ENCODE measurements at regions not wholly inside any gene's neighbourhood (a gene's known extent, or its start where the extent isn't known, plus 50 kb on each side); places are given as distances from the start of the nearest gene placed in this dataset.
"Not testable (repeated sequence)": the region's sequence is repeated elsewhere in the genome, so short reads cannot be mapped to it uniquely, and the experiment has no call there.

DNA sequence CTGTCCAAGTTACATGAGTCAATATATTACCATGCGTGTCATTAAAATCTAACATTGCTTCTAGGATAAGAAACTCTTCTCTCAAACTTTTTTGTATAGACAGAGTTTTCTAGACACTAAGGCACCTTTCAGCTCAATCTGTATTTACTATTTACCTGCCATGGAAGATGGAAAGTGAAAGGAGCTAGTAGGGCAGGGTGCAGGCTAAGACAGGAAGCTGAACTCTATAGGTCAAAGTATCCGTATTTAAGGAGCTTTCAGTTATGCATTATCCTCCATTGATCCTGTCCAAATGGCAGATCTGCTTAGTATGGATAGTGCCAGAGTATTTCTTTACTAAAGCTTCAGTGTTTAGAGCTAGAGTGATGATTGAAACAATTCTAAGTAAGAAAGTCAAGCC, 612.8 kb downstream of the IPMK start:
- Histone ChIP-seq H3K9me2 (replicated peaks; ENCODE audit: insufficient read depth, low read length) (no peaks in the 10 kb centered on the region), H3K79me2 (ENCODE audit: low read length) (no peaks in the 10 kb centered on the region), H2AFZ (ENCODE audit: low read length) (no peak overlapping the region), H3K4me2 (ENCODE audit: low read depth, low read length, poor library complexity, severe bottlenecking) (no peak overlapping the region), H3K9me3 (ENCODE audit: low read length) (no peaks in the 10 kb centered on the region), H3K27me3 (ENCODE audit: low read length) (no peaks in the 10 kb centered on the region), H3K9ac (ENCODE audit: low read length) (no peak overlapping the region), H3K4me3 (ENCODE audit: low read length) (no peak overlapping the region), H4K20me1 (ENCODE audit: insufficient read depth, low read depth, low read length) (no peaks in the 10 kb centered on the region), H3K4me1 (ENCODE audit: low read length) (no peaks in the 10 kb centered on the region), H3K36me3 (ENCODE audit: insufficient read depth, low read length) (no peaks in the 10 kb centered on the region), H3K27ac (ENCODE audit: low read length) (no peak overlapping the region)
- no peak for DNase-seq

DNA sequence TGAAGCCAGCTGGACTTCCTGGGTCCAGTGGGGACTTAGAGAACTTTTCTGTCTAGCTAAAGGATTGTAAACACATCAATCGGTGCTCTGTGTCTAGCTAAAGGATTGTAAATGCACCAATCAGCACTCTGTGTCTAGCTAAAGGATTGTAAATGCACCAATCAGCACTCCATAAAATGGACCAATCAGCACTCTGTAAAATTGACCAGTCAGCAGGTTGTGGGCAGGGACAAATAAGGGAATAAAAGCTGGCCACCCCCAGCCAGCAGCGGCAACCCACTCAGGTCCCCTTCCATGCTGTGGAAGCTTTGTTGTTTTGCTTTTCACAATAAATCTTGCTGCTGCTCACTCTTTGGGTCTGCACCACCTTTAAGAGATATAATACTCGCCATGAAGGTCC, 622.6 kb downstream of the IPMK start:
- H2AFZ ChIP-seq (ENCODE audit: low read length); H3K4me3 ChIP-seq (ENCODE audit: low read length); H3K4me2 ChIP-seq (ENCODE audit: low read depth, low read length, poor library complexity, severe bottlenecking); H3K9me3 ChIP-seq (ENCODE audit: low read length); H3K27me3 ChIP-seq (ENCODE audit: low read length); H3K4me1 ChIP-seq (ENCODE audit: low read length); DNase-seq; H3K79me2 ChIP-seq (ENCODE audit: low read length); H4K20me1 ChIP-seq (ENCODE audit: insufficient read depth, low read depth, low read length); H3K36me3 ChIP-seq (ENCODE audit: insufficient read depth, low read length); H3K9me2 ChIP-seq (replicated peaks; ENCODE audit: insufficient read depth, low read length); H3K9ac ChIP-seq (ENCODE audit: low read length); H3K27ac ChIP-seq (ENCODE audit: low read length): not testable (repeated sequence)

DNA sequence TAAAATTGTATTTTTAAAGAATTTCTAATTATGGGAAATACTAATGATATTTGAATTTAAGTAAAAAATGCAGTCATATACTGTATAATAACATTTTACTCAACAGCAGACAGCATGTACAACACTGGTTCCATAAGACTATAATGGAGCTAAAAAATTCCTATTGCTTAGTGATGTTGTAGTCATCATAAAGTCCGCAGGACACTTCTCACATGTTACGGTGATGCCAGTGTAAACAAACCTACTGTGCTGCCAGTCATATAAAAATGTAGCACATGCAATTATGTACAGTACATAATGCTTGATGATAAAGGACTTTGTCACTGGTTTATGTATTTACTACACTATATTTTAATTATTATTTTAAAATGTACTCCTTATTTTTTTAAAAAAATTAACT, 629.3 kb downstream of the IPMK start:
- no peaks in the 10 kb centered on the region for H4K20me1 ChIP-seq (ENCODE audit: insufficient read depth, low read depth, low read length)
- no peaks in the 10 kb centered on the region for H3K79me2 ChIP-seq (ENCODE audit: low read length)
- no peak overlapping the region for H3K4me2 ChIP-seq (ENCODE audit: low read depth, low read length, poor library complexity, severe bottlenecking)
- H3K9me3 ChIP-seq (ENCODE audit: low read length): peaks cover 9% of the 10 kb centered on the region; the same call in 1 of the 2 replicates
- H3K36me3 ChIP-seq (ENCODE audit: insufficient read depth, low read length): no peaks in the 10 kb centered on the region
- DNase-seq: no peak
- H3K9me2 ChIP-seq (replicated peaks; ENCODE audit: insufficient read depth, low read length): no peaks in the 10 kb centered on the region
- no peaks in the 10 kb centered on the region for H3K27me3 ChIP-seq (ENCODE audit: low read length)
- no peaks in the 10 kb centered on the region for H3K4me1 ChIP-seq (ENCODE audit: low read length)
- H3K4me3 ChIP-seq (ENCODE audit: low read length): no peak overlapping the region
- no peak overlapping the region for H3K27ac ChIP-seq (ENCODE audit: low read length)
- H2AFZ ChIP-seq (ENCODE audit: low read length): no peak overlapping the region
- H3K9ac ChIP-seq (ENCODE audit: low read length): no peak overlapping the region

DNA sequence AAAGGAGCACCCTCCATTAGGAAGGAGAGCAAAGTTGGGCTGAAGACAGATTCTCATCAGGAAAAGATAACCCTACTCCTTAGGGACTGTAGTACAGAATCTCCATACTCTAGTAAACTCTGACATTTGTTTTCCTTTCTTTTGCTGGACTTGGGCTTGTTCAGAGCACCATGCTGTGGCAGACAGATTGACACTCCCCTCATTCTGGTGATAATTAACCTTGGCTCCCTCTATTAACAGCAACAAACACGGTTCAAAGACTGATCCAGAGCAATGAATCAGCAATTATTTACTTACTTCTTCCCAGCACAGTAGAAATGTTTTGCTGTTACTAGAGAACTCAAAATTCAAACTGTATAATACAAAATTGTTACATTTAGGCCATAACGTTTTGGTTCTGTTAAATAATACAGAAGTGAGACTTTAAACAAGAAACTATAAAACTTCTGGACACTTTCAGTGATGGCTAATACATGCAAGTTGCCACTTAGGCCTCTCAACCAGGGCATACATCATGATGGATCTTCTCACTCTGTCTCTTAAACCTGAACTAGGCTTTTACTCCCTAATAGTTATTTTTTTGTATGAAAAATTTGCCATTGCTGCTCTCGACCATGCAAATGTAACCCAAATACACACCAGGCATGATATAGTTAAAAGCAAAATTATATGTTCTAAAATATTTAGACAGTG, 639.0 kb downstream of the IPMK start:
- no peak overlapping the region for H3K27ac ChIP-seq (ENCODE audit: low read length)
- DNase-seq: no peak
- H3K9me2 ChIP-seq (replicated peaks; ENCODE audit: insufficient read depth, low read length): no peaks in the 10 kb centered on the region
- no peak overlapping the region for H3K9ac ChIP-seq (ENCODE audit: low read length)
- H3K4me2 ChIP-seq (ENCODE audit: low read depth, low read length, poor library complexity, severe bottlenecking): no peak overlapping the region
- H3K36me3 ChIP-seq (ENCODE audit: insufficient read depth, low read length): no peaks in the 10 kb centered on the region
- no peak overlapping the region for H2AFZ ChIP-seq (ENCODE audit: low read length)
- no peaks in the 10 kb centered on the region for H3K79me2 ChIP-seq (ENCODE audit: low read length)
- no peaks in the 10 kb centered on the region for H3K4me1 ChIP-seq (ENCODE audit: low read length)
- H3K27me3 ChIP-seq (ENCODE audit: low read length): no peaks in the 10 kb centered on the region
- H3K4me3 ChIP-seq (ENCODE audit: low read length): no peak overlapping the region
- no peaks in the 10 kb centered on the region for H4K20me1 ChIP-seq (ENCODE audit: insufficient read depth, low read depth, low read length)
- peaks cover 4% of the 10 kb centered on the region; the same call in 1 of the 2 replicates for H3K9me3 ChIP-seq (ENCODE audit: low read length)

DNA sequence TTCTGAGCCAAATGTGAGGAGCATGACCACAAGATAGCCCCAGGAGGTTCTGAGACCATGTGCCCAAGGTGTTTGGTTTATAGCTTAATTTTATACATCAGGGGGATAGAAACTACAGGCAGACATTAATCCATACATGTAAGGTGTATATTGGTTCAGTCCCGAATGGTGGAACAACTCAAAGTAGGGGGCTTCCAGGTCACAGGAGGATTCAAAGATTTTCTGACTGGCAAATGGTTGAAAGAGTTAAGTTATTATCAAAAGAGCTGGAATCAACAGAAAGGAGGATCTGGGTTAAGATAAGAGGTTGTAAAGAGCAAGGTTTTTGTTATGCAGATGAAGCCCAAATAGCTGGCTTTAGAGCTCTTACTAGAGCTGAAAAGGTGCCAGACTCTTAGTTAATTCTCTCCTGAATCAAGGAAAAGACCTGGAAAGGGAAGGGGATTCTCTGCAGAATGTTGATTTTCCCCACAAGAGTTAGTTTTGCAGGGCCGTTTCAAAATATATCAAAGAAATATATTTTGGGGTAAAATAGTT, 640.0 kb downstream of the IPMK start:
- H3K79me2 ChIP-seq (ENCODE audit: low read length): no peaks in the 10 kb centered on the region
- H4K20me1 ChIP-seq (ENCODE audit: insufficient read depth, low read depth, low read length): no peaks in the 10 kb centered on the region
- no peak overlapping the region for H3K4me3 ChIP-seq (ENCODE audit: low read length)
- H3K27me3 ChIP-seq (ENCODE audit: low read length): no peaks in the 10 kb centered on the region
- H3K9ac ChIP-seq (ENCODE audit: low read length): no peak overlapping the region
- H3K27ac ChIP-seq (ENCODE audit: low read length): no peak overlapping the region
- no peaks in the 10 kb centered on the region for H3K4me1 ChIP-seq (ENCODE audit: low read length)
- H3K4me2 ChIP-seq (ENCODE audit: low read depth, low read length, poor library complexity, severe bottlenecking): no peak overlapping the region
- no peaks in the 10 kb centered on the region for H3K36me3 ChIP-seq (ENCODE audit: insufficient read depth, low read length)
- DNase-seq: no peak
- no peaks in the 10 kb centered on the region for H3K9me3 ChIP-seq (ENCODE audit: low read length)
- no peaks in the 10 kb centered on the region for H3K9me2 ChIP-seq (replicated peaks; ENCODE audit: insufficient read depth, low read length)
- no peak overlapping the region for H2AFZ ChIP-seq (ENCODE audit: low read length)

DNA sequence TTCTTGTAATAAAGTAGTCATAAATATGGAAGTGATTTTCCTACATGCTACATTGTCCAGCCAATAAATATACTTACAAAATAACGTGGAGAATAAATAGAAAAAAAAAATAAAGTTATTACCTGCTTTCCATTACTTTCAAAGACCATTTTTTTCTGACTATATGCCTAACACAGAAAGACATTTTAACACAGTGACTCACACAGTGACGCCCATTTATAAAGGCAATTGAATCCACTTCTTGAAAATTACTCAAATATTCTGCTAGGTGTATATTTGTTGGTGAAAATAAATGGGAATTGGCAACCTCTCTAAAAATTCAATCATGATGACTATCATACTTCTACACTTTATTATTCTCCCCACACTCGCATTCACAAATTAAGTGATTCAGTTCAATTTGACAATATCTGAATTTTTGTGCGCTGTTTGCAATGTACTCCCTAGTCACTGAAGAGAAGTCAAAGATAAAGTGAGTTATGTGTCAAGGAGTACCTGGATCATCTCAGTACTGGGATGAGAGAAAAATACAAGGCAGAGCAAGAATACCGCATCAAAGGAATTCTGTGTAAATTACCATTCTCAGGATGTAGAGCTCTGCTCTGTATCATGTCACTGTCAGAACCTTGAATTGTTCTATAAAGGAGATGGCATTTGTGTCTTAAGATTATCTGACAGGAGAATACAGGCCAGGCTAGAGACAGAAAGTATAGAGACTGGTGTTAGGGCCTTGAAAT, 642.7 kb downstream of the IPMK start:
- Histone ChIP-seq H3K4me2 (ENCODE audit: low read depth, low read length, poor library complexity, severe bottlenecking) (no peak overlapping the region), H3K4me3 (ENCODE audit: low read length) (no peak overlapping the region), H4K20me1 (ENCODE audit: insufficient read depth, low read depth, low read length) (no peaks in the 10 kb centered on the region), H3K9ac (ENCODE audit: low read length) (no peak overlapping the region), H3K9me2 (replicated peaks; ENCODE audit: insufficient read depth, low read length) (no peaks in the 10 kb centered on the region), H3K27me3 (ENCODE audit: low read length) (no peaks in the 10 kb centered on the region), H3K79me2 (ENCODE audit: low read length) (no peaks in the 10 kb centered on the region), H3K9me3 (ENCODE audit: low read length) (peaks cover 5% of the 10 kb centered on the region; the same call in 1 of the 2 replicates), H3K36me3 (ENCODE audit: insufficient read depth, low read length) (no peaks in the 10 kb centered on the region), H3K4me1 (ENCODE audit: low read length) (no peaks in the 10 kb centered on the region), H2AFZ (ENCODE audit: low read length) (no peak overlapping the region), H3K27ac (ENCODE audit: low read length) (no peak overlapping the region)
- no peak for DNase-seq

DNA sequence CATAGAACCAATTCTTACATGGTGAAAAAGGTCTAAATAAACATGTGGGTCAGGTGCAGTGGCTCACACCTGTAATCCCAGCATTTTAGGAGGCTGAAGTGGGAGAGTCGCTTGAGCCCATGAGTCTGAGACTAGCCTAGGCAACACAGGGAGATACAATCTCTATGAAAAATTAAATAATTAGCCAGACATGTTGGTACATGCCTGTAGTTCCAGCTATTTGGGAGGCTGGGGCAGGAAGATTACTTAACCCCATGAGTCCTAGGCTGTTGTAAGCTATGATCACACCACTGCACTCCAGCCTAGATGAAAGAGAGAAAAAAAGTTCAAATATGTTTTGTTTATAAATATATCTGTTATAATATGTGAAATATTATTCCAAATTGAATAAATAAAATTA, 643.6 kb downstream of the IPMK start:
- no peak for DNase-seq
- Histone ChIP-seq H3K36me3 (ENCODE audit: insufficient read depth, low read length) (no peaks in the 10 kb centered on the region), H3K9ac (ENCODE audit: low read length) (no peak overlapping the region), H3K4me1 (ENCODE audit: low read length) (no peaks in the 10 kb centered on the region), H3K9me2 (replicated peaks; ENCODE audit: insufficient read depth, low read length) (no peaks in the 10 kb centered on the region), H3K27ac (ENCODE audit: low read length) (no peak overlapping the region), H2AFZ (ENCODE audit: low read length) (no peak overlapping the region), H3K9me3 (ENCODE audit: low read length) (peaks cover 5% of the 10 kb centered on the region; the same call in 1 of the 2 replicates), H4K20me1 (ENCODE audit: insufficient read depth, low read depth, low read length) (no peaks in the 10 kb centered on the region), H3K4me3 (ENCODE audit: low read length) (no peak overlapping the region), H3K4me2 (ENCODE audit: low read depth, low read length, poor library complexity, severe bottlenecking) (no peak overlapping the region), H3K27me3 (ENCODE audit: low read length) (no peaks in the 10 kb centered on the region), H3K79me2 (ENCODE audit: low read length) (no peaks in the 10 kb centered on the region)

DNA sequence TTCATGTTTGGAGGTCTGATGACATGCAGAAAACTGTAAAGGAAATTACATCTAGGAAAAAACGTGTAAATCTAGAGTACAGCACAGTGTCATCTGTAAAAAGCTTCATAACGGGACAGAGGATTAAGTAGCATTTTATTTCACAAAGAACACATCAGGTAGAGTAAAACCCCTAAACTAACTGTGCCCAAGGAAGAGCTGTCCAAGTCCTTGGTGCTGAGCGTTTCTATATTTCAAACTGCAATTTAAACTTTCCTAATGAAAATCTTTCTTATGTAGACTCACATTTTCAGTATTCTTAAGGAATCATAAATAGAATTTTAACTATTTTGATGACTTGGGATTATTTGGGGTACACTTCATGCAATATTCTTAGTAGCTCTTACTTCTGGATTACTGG, 646.2 kb downstream of the IPMK start:
- Histone ChIP-seq H3K4me3 (ENCODE audit: low read length) (no peak overlapping the region), H3K9me3 (ENCODE audit: low read length) (peaks cover 17% of the 10 kb centered on the region; the same call in 1 of the 2 replicates), H3K36me3 (ENCODE audit: insufficient read depth, low read length) (no peaks in the 10 kb centered on the region), H3K27me3 (ENCODE audit: low read length) (no peaks in the 10 kb centered on the region), H3K4me1 (ENCODE audit: low read length) (no peaks in the 10 kb centered on the region), H3K4me2 (ENCODE audit: low read depth, low read length, poor library complexity, severe bottlenecking) (no peak overlapping the region), H3K27ac (ENCODE audit: low read length) (no peak overlapping the region), H4K20me1 (ENCODE audit: insufficient read depth, low read depth, low read length) (no peaks in the 10 kb centered on the region), H3K9ac (ENCODE audit: low read length) (no peak overlapping the region), H3K9me2 (replicated peaks; ENCODE audit: insufficient read depth, low read length) (no peaks in the 10 kb centered on the region), H3K79me2 (ENCODE audit: low read length) (no peaks in the 10 kb centered on the region), H2AFZ (ENCODE audit: low read length) (no peak overlapping the region)
- no peak for DNase-seq
